ENCODE measurements at regions not wholly inside any gene's neighbourhood (a gene's known extent, or its start where the extent isn't known, plus 50 kb on each side); places are given as distances from the start of the nearest gene placed in this dataset.

GRCh38 chr2:136281281-136282114 is 163.5 kb upstream of the CXCR4 start:
- Histone ChIP-seq H3K4me2 (ENCODE audit: insufficient read depth, low read length) (no peak overlapping the region), H3K9ac (ENCODE audit: insufficient read depth in 1 of 2, low read depth in 2 of 2, low read length in 2 of 2) (no peak overlapping the region; a peak in 1 of 4 replicates), H3K4me1 (replicated peaks in 1 of 2; ENCODE audit: control insufficient read depth in 2 of 2, insufficient read depth in 2 of 2, low read length in 2 of 2) (no peaks in the 10 kb centered on the region), H3K4me3 (no peak overlapping the region), H3K27ac (ENCODE audit: extremely low read depth, low read depth, low read length) (no peak overlapping the region), H3K9me1 (ENCODE audit: control insufficient read depth, insufficient read depth, low read length) (no peaks in the 10 kb centered on the region), H4K20me1 (replicated peaks; ENCODE audit: control insufficient read depth, insufficient read depth, low read length) (no peaks in the 10 kb centered on the region), H3K9me3 (replicated peaks; ENCODE audit: control insufficient read depth, insufficient read depth, low read depth, low read length) (no peaks in the 10 kb centered on the region), H3K79me2 (ENCODE audit: control insufficient read depth, insufficient read depth, low read length) (no peaks in the 10 kb centered on the region), H3K36me3 (ENCODE audit: control insufficient read depth, insufficient read depth, low read length) (no peaks in the 10 kb centered on the region), H3K27me3 (ENCODE audit: control insufficient read depth in 2 of 2, insufficient read depth in 2 of 2, low read length in 2 of 2) (peaks cover 2 to 20% of the 10 kb centered on the region in 2 experiments; a peak in 3 of 5 replicates), H2AFZ (ENCODE audit: low read depth, low read length) (no peak overlapping the region)
- no peak for DNase-seq (ENCODE audit: extremely low read depth in 1 of 4, low spot score in 3 of 4)
- no TSS peak for BruUV-seq (replicated peaks)
- ChIA-PET POLR2A (interaction anchor here (1.3 kb wide), 1 partner anchor 30 kb away, joined by 3 read pairs; no protein-coding TSS in a partner anchor), CTCF (ENCODE audit: low intra/inter-chr PET ratio) (no interaction called here)
- WGBS (ENCODE audit: insufficient coverage, low coverage, missing lambda C conversion rate): 4% methylated on average over 17 of the region's 17 CpGs
- no peak for FAIRE-seq
- ATAC-seq: no peak
- intact Hi-C loops (cut with micrococcal nuclease) (no loop called here), in situ Hi-C loops (cut with MboI) (no loop called here)
- no peak for TF ChIP-seq SNAPC5 (CRISPR knock-in tag; IDR thresholded peaks at IDR 0.05)
- TF ChIP-seq ETV6 (IDR thresholded peaks at IDR 0.05; ENCODE audit: borderline replicate concordance in 1 of 2, low read depth in 2 of 2, low read length in 1 of 2): no peak
- no peak for TF ChIP-seq ETV6 (CRISPR knock-in tag; IDR thresholded peaks at IDR 0.05; ENCODE audit: borderline replicate concordance)
- no peak for TF ChIP-seq BACH1 (tag; IDR thresholded peaks at IDR 0.05)
- TF ChIP-seq PPARD (CRISPR knock-in tag; IDR thresholded peaks at IDR 0.05): no peak
- TF ChIP-seq, protein P1, sequence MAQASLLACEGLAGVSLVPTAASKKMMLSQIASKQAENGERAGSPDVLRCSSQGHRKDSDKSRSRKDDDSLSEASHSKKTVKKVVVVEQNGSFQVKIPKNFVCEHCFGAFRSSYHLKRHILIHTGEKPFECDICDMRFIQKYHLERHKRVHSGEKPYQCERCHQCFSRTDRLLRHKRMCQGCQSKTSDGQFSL (CRISPR knock-in tag; IDR thresholded peaks at IDR 0.05): no peak
- TF ChIP-seq, protein P1 (tag; IDR thresholded peaks at IDR 0.05): no peak
- TF ChIP-seq ZNF324 (CRISPR knock-in tag; IDR thresholded peaks at IDR 0.05): no peak
- no peak for TF ChIP-seq LEF1 (IDR thresholded peaks at IDR 0.05)
- TF ChIP-seq REST (IDR thresholded peaks at IDR 0.05; ENCODE audit: borderline replicate concordance): no peak
- TF ChIP-seq REST (CRISPR knock-in tag; IDR thresholded peaks at IDR 0.05; ENCODE audit: low read depth): no peak
- TF ChIP-seq, protein P2, sequence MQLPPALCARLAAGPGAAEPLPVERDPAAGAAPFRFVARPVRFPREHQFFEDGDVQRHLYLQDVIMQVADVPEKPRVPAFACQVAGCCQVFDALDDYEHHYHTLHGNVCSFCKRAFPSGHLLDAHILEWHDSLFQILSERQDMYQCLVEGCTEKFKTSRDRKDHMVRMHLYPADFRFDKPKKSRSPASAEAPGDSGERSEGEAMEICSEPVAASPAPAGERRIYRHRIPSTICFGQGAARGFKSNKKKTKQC (CRISPR knock-in tag; IDR thresholded peaks at IDR 0.05): no peak
- TF ChIP-seq NR1H2 (CRISPR knock-in tag; IDR thresholded peaks at IDR 0.05): no peak
